Sciatic nerve (tissue), 2 donors: ENCODE measurements at regions not wholly inside any gene's neighbourhood (a gene's known extent, or its start where the extent isn't known, plus 50 kb on each side); places are given as distances from the start of the nearest gene placed in this dataset.

ENCODE experiments used
- ATAC-seq: fragments of 200-7000 bp; cut with Tn5 transposase; one replicate; pipeline ENCODE4 v1.9.1; 2020; ENCODE audit warnings: mild to moderate bottlenecking, moderate library complexity
- DNase-seq: peaks from one replicate; pipeline ENCODE4 v3.0.0-alpha.2; 2020; ENCODE audit warnings: low spot score
- intact Hi-C: fragments of 100-400 bp; cut with DNase I; formaldehyde crosslinking; loops from one replicate; pipeline ENCODE4 v1.14.2; 2022
- donor health status: DM: no; HTN: no; CAD: no.
- donor health status: DM: no; HTN: no; CAD: no.

GRCh38 chr15:72967811-72968530 is 84.3 kb upstream of the NEO1 start:
- intact Hi-C loops = no loop called here
- no peak for DNase-seq
- ATAC-seq = no peak

DNA sequence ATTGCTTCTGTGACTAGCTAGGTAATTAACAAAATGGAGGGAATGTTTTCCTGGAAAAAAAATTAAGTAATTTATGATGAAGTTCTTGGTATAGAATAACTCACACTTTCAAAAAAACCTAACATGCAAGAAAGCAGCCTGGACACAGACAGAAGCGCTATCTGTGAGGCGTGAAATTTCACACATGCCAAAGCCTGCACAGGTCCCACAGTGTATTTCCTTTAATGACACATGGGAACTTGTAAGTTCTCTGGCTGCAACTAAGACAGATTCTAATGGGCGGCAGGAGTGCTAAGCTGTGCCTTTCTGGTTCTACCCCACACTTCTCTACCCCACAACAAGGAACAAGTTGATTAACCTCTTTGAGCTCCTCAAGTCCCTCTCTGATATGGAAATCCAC is 84.9 kb upstream of the NEO1 start:
- DNase-seq = no peak
- intact Hi-C loops = no loop called here
- ATAC-seq = no peak

GRCh38 chr15:72966641-72967040 is 85.6 kb upstream of the NEO1 start:
- ATAC-seq = no peak

GRCh38 chr15:72965671-72966070 is 86.6 kb upstream of the NEO1 start:
- intact Hi-C loops = no loop called here
- no peak for ATAC-seq

More at GRCh38 chr15:72966641-72967040, 85.6 kb upstream of the NEO1 start:
- no peak for DNase-seq
- intact Hi-C loops = no loop called here

DNA sequence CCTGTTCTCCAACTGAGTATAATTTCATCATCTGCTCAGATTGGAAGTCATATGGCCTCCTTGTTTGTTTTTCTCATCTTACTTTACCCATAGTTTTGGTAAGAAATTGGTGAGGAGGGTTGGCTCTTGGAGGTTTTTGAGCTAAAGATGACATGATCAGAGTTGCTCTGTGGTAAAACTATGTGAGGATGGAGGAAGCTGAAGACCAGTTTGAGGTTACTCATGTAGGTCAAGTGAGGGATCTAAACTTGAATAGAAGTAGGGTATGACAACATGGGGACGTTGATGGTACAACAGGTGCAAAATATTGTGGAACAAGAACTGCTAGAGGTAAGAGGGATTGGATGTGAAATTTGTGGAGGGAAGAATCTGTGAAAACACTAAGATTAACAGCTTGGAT is 87.7 kb upstream of the NEO1 start:
- no peak for ATAC-seq
- no peak for DNase-seq
- intact Hi-C loops = no loop called here

More at GRCh38 chr15:72965671-72966070, 86.6 kb upstream of the NEO1 start:
- no peak for DNase-seq

- DNase-seq = no peak
- no peak for ATAC-seq
- intact Hi-C loops = no loop called here
Measured at GRCh38 chr15:72964135-72964534, 88.1 kb upstream of the NEO1 start.

- no peak for DNase-seq
- intact Hi-C loops = no loop called here
- ATAC-seq = no peak
Measured at GRCh38 chr15:72962054-72962702, 90.1 kb upstream of the NEO1 start.

- DNase-seq (no peak), ATAC-seq (no peak)
- intact Hi-C loops = no loop called here
Measured at GRCh38 chr15:72961346-72961745, 90.9 kb upstream of the NEO1 start.

DNA sequence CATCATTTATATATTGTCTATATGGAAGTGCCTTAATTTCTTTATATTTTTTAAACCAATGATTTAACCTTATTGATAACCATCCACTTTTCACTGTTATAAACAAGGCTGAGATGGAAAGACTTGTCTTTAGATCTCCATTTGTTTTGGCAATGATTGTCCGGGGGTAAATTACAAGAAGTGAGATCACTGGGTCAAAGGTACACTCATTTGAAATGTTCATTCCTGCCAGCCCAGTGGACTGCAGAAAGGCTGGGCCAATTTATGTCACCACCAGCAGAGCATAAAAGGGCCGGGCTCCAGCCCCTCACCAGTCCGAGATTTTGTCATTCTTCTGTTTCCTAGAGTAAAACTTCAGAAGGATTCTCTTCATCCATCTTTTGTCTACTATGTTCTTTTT is 93.6 kb upstream of the NEO1 start:
- no peak for ATAC-seq
- intact Hi-C loops = no loop called here

DNA sequence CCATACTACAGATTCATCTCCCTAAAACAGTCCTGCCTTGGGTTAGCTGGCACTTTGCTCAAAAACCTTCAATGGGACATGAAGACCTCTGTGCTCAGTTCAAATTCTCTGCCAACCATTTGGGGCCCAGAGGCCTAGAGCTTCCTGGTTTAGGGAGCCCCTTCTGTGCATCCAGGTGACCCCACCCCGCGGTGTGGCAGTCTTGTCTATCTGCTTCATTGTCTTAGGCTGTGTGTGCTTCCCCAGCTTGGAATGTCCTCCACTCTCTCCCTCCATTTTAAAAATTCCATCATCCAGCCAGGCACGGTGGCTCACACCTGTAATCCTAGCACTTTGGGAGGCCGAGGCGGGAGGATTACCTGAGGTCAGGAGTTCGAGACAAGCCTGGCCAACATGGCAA is 99.0 kb upstream of the NEO1 start:
- intact Hi-C loops = no loop called here
- DNase-seq (no peak), ATAC-seq (no peak)

More for the DNA sequence above, 93.6 kb upstream of the NEO1 start:
- DNase-seq = no peak

- DNase-seq (no peak), ATAC-seq (no peak)
- intact Hi-C loops = no loop called here
Measured at GRCh38 chr15:72952151-72952550, 100.1 kb upstream of the NEO1 start.

DNA sequence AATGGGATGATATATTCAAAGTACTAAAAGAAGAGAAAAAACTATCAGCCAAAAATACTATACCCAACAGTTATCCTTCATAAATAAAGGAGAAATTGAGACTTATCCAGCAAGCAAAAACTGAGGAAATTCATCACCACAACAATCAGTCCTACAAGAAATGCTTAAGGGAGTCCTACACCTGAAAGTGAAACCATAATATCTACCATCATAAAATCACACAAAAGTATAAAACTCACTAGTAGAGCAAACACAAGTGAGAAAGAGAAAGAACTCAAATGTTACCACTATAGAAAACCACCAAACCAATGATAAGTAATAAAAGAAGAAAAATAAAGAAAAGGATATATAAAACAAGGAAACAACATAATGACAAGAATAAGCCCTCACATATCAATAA is 103.6 kb upstream of the NEO1 start:
- intact Hi-C loops = no loop called here
- no peak for DNase-seq
- no peak for ATAC-seq

DNA sequence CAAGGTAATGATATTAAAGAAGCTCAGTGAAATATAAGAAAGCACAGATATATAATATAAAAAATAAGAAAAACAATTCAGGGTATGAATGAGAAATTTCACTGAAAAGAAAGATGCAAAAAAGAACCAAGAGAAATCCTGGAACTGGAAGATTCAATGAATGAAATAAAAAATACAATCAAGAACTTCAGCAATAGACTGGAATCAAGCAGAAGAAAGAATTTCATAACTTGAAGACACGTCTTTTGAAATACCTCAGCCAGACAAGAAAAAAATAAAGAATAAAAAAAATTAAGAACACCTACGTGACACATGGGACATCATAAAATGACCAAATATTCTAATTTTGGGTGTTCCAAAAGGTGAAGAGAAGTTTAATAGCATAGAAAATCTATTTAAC is 104.6 kb upstream of the NEO1 start:
- ATAC-seq (no peak), DNase-seq (no peak)
- intact Hi-C loops = no loop called here

GRCh38 chr15:72944565-72944964 is 107.7 kb upstream of the NEO1 start:
- no peak for ATAC-seq
- intact Hi-C loops = no loop called here
- DNase-seq = no peak

DNA sequence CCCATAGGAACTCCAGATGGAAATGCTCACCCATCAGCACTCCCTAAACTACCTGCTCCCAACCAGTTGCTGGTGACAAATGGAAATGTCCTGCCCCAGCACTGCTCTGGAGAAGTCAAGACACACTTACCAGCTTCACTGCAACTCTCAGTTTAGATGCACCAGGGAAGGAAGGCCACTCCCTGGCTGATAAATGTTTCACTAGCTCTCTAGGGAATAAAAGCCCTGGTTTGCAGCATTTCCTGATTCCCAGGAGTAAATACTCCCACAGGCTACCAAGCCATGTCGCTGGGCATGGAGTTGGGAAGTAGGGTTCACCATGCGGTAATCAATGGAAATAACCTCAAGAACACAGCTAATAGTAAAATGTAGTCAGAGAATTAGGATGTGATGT is 112.0 kb upstream of the NEO1 start:
- no peak for DNase-seq
- ATAC-seq = no peak
- intact Hi-C loops = no loop called here

GRCh38 chr15:72939514-72940228 is 112.6 kb upstream of the NEO1 start:
- ATAC-seq (no peak), DNase-seq (no peak)
- intact Hi-C loops = no loop called here

DNA sequence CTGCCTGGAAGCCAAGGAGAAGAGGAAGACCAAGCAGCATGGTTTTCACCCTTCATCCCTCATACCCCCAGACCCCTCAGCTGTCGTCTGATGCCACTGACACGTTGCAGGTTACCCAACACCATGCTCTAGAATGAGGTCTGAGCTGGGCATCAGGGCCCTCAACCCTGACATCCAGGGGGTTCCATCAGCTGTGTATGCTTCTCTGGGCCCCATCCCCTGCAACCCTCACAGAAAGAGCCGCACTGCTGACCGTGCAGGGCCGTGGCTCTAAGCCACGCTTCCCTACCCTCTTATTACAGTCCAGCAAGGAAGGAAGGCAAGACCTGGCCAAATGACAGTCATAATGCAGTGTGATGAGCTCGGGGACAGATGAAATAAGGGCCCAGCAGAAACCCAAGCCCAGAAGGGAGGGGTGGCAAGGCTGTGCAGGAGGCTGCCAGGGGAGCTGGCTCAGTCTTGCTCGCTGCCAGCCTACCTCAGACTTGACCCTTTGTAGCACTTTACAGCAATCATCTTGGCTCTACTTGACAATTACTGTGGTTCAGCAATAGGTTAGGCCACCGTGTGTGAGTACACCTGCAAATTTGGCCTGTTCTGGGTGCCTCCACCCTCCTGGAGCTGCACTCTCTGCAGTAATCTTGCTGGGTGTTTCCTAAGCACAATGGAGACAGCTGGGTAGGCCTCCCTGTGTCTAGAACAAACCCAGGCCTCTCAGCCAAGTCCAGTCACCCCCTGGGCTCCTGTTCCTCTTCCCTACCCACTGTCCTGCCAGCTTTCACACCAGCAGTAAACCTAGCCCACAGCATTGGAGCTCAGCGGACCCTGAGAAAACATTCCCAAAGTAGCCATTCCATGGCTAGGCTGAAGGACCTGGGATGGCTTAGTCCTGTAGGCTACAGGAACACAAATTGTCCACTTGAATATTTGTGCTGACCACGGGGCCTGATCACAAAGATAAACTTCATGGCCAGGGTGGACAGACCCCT is 115.3 kb upstream of the NEO1 start:
- intact Hi-C loops = no loop called here
- ATAC-seq (no peak), DNase-seq (no peak)

DNA sequence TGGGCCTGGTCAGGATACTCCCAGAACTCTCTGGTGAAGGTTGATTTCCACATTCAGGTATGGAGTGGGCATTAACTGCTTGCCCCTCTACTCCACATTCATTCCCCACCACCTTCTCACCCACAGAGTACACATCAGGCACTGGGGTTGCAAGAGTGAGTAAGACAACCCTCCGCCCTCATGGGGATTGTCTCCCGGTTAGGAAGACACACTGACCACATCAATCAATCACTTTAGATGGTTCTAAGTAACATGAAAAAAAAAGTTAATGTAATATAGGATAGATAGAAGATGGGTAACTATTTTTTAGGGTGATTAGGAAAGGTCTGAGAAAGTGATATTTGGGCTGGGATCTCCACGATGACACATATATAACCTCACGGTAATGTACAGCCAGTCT is 116.0 kb upstream of the NEO1 start:
- DNase-seq (no peak), ATAC-seq (no peak)
- intact Hi-C loops = no loop called here

DNA sequence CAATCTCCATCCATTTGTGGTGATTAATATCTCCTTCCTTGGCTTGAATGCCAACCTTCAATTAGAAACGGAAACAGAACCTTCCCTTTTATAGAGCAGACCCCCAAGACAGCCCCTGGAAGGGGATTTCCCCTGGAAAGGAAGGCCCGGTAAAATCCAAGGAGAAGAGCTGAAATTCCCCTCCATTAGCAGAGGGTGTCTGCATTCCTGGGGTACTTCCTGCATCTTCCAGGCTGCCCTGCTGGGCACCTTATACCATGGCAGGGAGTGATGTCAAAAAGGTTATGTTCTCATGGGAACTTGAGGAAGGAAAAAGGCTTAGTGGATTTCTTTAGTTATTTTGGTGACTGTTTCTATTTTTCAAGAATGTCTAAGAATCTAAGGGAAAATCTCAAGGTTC is 116.7 kb upstream of the NEO1 start:
- ATAC-seq = no peak
- intact Hi-C loops = no loop called here

More for the DNA sequence above, 116.7 kb upstream of the NEO1 start:
- DNase-seq = no peak
